Osteoblast (primary cell): ENCODE measurements at regions not wholly inside any gene's neighbourhood (a gene's known extent, or its start where the extent isn't known, plus 50 kb on each side); places are given as distances from the start of the nearest gene placed in this dataset.

Experiments used
- DNase-seq: peaks from one replicate; pipeline ENCODE4 v3.0.0; 2011; ENCODE audit warnings: low spot score, mixed read lengths; ENCODE audit not compliant: insufficient read length; ENCODE audit errors: missing footprints
- H2AFZ ChIP-seq: 2 replicates; pipeline ENCODE4 v1.6.0; 2011; ENCODE audit warnings: mild to moderate bottlenecking, low read length
- H3K27ac ChIP-seq: 2 replicates; pipeline ENCODE4 v1.5.1; 2011; ENCODE audit warnings: mild to moderate bottlenecking, low read depth, low read length, moderate library complexity
- H3K27me3 ChIP-seq: 2 replicates; pipeline ENCODE4 v1.6.0; 2012; ENCODE audit warnings: mild to moderate bottlenecking, control low read depth, inconsistent platforms, low read length, moderate library complexity; ENCODE audit not compliant: insufficient read depth
- H3K36me3 ChIP-seq: 2 replicates; pipeline ENCODE4 v1.5.1; 2011; ENCODE audit warnings: mild to moderate bottlenecking, low read length, control low read depth, moderate library complexity; ENCODE audit not compliant: insufficient read depth
- H3K4me1 ChIP-seq: 2 replicates; pipeline ENCODE4 v1.5.1; 2011; ENCODE audit warnings: mild to moderate bottlenecking, low read length, control low read depth, moderate library complexity; ENCODE audit not compliant: insufficient read depth
- H3K4me2 ChIP-seq: 2 replicates; pipeline ENCODE4 v1.6.0; 2011; ENCODE audit warnings: mild to moderate bottlenecking, low read length; ENCODE audit not compliant: insufficient read depth
- H3K4me3 ChIP-seq: fragments of 200-600 bp; sonication (generic); 3 replicates; pipeline ENCODE4 v1.5.1; 2012; ENCODE audit warnings: mild to moderate bottlenecking, low read length, inconsistent platforms; ENCODE audit not compliant: insufficient read depth
- H3K79me2 ChIP-seq: 2 replicates; pipeline ENCODE4 v1.6.0; 2012; ENCODE audit warnings: mild to moderate bottlenecking, low read length, control low read depth, inconsistent platforms; ENCODE audit not compliant: insufficient read depth
- H3K9me3 ChIP-seq: 2 replicates; pipeline ENCODE4 v1.5.1; 2011; ENCODE audit warnings: low read depth, low read length, control low read depth
- H4K20me1 ChIP-seq: 2 replicates; pipeline ENCODE4 v1.6.0; 2012; ENCODE audit warnings: mild to moderate bottlenecking, low read length, control low read depth; ENCODE audit not compliant: insufficient read depth
- TF ChIP-seq, protein P1 (sequence below): IDR thresholded peaks from 2 replicates; pipeline ENCODE4 v1.5.1; 2011; ENCODE audit warnings: mild to moderate bottlenecking, low read depth, low read length, moderate library complexity; ENCODE audit errors: extremely low read depth

DNA sequence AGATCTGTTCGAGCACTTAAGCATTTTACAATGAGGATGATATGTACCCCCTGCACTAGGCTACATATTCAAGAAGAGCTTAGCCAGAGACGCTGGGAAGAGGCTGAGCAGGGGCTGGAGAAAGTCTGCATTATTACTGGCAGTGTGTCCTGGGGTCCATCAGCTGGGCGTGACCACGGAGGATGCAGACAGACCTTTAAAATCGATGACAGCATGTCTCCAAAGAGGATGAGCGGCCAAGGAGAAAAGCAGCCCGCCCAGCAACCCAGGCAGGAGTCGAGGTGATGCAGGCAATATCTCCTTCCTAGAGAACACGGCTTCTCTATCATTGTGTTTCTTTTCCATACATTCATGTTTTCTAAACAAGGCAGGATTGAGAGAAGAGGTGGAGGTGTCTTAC, 300.7 kb downstream of the USP46 start:
- no peak overlapping the region for H3K27ac ChIP-seq
- H2AFZ ChIP-seq: no peak overlapping the region
- H3K9me3 ChIP-seq: no peaks in the 10 kb centered on the region
- H3K79me2 ChIP-seq: no peaks in the 10 kb centered on the region
- no peaks in the 10 kb centered on the region for H4K20me1 ChIP-seq
- no peak overlapping the region for H3K4me3 ChIP-seq
- H3K4me1 ChIP-seq: no peaks in the 10 kb centered on the region
- DNase-seq: no peak
- no peak overlapping the region for H3K4me2 ChIP-seq
- H3K27me3 ChIP-seq: no peaks in the 10 kb centered on the region
- TF ChIP-seq, protein P1, sequence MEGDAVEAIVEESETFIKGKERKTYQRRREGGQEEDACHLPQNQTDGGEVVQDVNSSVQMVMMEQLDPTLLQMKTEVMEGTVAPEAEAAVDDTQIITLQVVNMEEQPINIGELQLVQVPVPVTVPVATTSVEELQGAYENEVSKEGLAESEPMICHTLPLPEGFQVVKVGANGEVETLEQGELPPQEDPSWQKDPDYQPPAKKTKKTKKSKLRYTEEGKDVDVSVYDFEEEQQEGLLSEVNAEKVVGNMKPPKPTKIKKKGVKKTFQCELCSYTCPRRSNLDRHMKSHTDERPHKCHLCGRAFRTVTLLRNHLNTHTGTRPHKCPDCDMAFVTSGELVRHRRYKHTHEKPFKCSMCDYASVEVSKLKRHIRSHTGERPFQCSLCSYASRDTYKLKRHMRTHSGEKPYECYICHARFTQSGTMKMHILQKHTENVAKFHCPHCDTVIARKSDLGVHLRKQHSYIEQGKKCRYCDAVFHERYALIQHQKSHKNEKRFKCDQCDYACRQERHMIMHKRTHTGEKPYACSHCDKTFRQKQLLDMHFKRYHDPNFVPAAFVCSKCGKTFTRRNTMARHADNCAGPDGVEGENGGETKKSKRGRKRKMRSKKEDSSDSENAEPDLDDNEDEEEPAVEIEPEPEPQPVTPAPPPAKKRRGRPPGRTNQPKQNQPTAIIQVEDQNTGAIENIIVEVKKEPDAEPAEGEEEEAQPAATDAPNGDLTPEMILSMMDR: no peak
- no peaks in the 10 kb centered on the region for H3K36me3 ChIP-seq

DNA sequence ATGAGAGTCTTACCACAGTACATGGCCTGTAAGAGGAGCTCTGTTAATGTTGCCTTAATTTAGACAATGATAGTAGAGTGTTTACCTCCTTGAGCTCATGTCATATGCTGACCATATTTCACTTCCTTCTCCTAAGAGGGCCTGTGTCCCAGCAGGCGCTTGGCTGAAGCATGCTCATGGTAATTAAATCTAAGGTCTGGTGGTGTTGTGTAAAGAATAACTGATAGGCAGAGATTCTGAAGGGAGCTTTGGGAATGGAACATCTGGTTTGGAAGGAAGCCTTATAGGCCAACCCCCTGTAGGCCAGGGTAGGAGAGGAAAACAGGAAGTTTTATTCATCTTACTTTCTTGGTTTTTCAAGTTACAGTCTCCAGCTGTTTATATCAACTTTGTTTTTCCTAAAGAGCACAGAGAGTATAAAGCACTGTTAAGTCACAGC, 300.2 kb downstream of the USP46 start:
- Histone ChIP-seq H3K36me3 (no peaks in the 10 kb centered on the region), H3K27me3 (no peaks in the 10 kb centered on the region), H3K4me1 (no peaks in the 10 kb centered on the region), H3K9me3 (no peaks in the 10 kb centered on the region), H3K4me3 (no peak overlapping the region), H3K4me2 (no peak overlapping the region), H3K27ac (no peak overlapping the region), H2AFZ (no peak overlapping the region), H3K79me2 (no peaks in the 10 kb centered on the region), H4K20me1 (no peaks in the 10 kb centered on the region)
- DNase-seq: no peak
- TF ChIP-seq, protein P1: no peak

- no peaks in the 10 kb centered on the region for H3K36me3 ChIP-seq
- H3K27ac ChIP-seq: no peak overlapping the region
- no peaks in the 10 kb centered on the region for H3K79me2 ChIP-seq
- H4K20me1 ChIP-seq: no peaks in the 10 kb centered on the region
- no peaks in the 10 kb centered on the region for H3K4me1 ChIP-seq
- TF ChIP-seq, protein P1: no peak
- H2AFZ ChIP-seq: no peak overlapping the region
- DNase-seq: no peak
- H3K4me3 ChIP-seq: no peak overlapping the region
- H3K4me2 ChIP-seq: no peak overlapping the region
- no peaks in the 10 kb centered on the region for H3K27me3 ChIP-seq
- no peaks in the 10 kb centered on the region for H3K9me3 ChIP-seq
Measured at GRCh38 chr4:52366191-52366590, 292.9 kb downstream of the USP46 start.

DNA sequence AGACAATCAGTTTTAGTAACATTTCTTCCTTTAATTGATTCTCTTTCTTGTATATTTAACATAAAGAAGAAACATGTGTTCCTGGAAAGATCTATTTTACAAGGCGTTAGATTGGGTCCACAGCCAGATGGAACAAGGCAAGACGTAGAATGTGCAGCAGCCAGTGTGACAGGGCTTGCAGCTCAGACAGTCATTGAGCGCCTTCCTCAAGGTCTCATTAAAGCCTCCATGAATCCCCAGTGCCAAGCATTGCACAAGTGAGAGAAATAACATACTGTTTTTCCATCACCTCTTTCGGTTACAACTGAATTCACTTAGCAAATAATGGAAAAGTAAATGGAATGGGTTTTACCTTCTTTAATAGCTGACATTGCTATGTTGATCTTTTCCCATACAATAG, 292.5 kb downstream of the USP46 start:
- Histone ChIP-seq H3K27me3 (no peaks in the 10 kb centered on the region), H3K4me2 (no peak overlapping the region), H3K4me3 (no peak overlapping the region), H3K79me2 (no peaks in the 10 kb centered on the region), H2AFZ (no peak overlapping the region), H3K4me1 (no peaks in the 10 kb centered on the region), H3K9me3 (no peaks in the 10 kb centered on the region), H3K36me3 (no peaks in the 10 kb centered on the region), H4K20me1 (no peaks in the 10 kb centered on the region), H3K27ac (no peak overlapping the region)
- DNase-seq: no peak
- TF ChIP-seq, protein P1: no peak
